HCT116 (cell line): ENCODE measurements at regions not wholly inside any gene's neighbourhood (a gene's known extent, or its start where the extent isn't known, plus 50 kb on each side); places are given as distances from the start of the nearest gene placed in this dataset.

Experiments used
- ATAC-seq: fragments of 200-7000 bp; cut with Tn5 transposase; 2 replicates; pipeline ENCODE4 v1.9.1; 2020; ENCODE audit warnings: mild to moderate bottlenecking, moderate library complexity
- BruUV-seq: library from RNA; stranded (reverse); fragments of 400-500 nt; replicated peaks from 2 replicates; lab custom pipeline; 2021; lab: Mats Ljungman, UMichigan
- CTCF ChIA-PET: fragments of 300-600 bp; sonication (Branson Sonifier 250); formaldehyde crosslinking; loops from one replicate; lab custom pipeline; 2021; ENCODE audit warnings: antibody characterized with exemption; lab: Charles Lee
- POLR2A ChIA-PET: fragments of 300-600, 350-600 bp; sonication (Branson Sonifier 250); formaldehyde crosslinking; loops from one replicate; lab custom pipeline; 2021; ENCODE audit warnings: antibody characterized with exemption; lab: Charles Lee
- RAD21 ChIA-PET, 2 experiments: fragments of 300-600 bp; sonication (Branson Sonifier 250); formaldehyde crosslinking; loops; one replicate each; lab custom pipeline; 2023; ENCODE audit warnings: low total read pairs in 2 of 2; ENCODE audit not compliant: uncharacterized antibody in 2 of 2, unreplicated experiment in 2 of 2, low non-redundant PET in 1 of 2; lab: Charles Lee
- DNase-seq: peaks from one replicate; pipeline ENCODE4 v3.0.0-alpha.2; 2010; ENCODE audit warnings: low read depth, low spot score
- H2AFZ ChIP-seq: fragments of 200-600 bp; shearing (Covaris generic), sonication (generic); 2 replicates; pipeline ENCODE4 v1.6.1; 2017; ENCODE audit warnings: low read depth, mixed run types, mixed read lengths, antibody characterized with exemption, low read length; ENCODE audit not compliant: poor library complexity, severe bottlenecking
- H3K27ac ChIP-seq: 2 replicates; pipeline ENCODE4 v1.5.1; 2012; ENCODE audit warnings: low read depth, low read length
- H3K27me3 ChIP-seq: fragments of 200-600 bp; sonication (generic); 2 replicates; pipeline ENCODE4 v1.6.1; 2016; ENCODE audit warnings: mixed run types, low read length, mixed read lengths; ENCODE audit not compliant: insufficient read depth
- H3K36me3 ChIP-seq, 2 experiments: fragments of 200-500 bp in 1 of 2; fragments of 200-600 bp in 1 of 2; sonication (Bioruptor generic) in 1 of 2; sonication (generic) in 1 of 2; 2 replicates each; pipeline versions ENCODE4 v1.5.1 to v1.6.1; 2014 to 2016; ENCODE audit warnings: low read length in 2 of 2, inconsistent platforms in 1 of 2, mixed read lengths in 1 of 2, mixed run types in 1 of 2; ENCODE audit not compliant: insufficient read depth in 2 of 2, control insufficient read depth in 1 of 2
- H3K4me1 ChIP-seq, 2 experiments: fragments of 200-600 bp in 1 of 2; sonication (generic) in 1 of 2; 2 replicates each; pipeline versions ENCODE4 v1.5.1 to v1.6.1; 2012 to 2017; ENCODE audit warnings: low read length in 2 of 2, inconsistent platforms in 1 of 2, mild to moderate bottlenecking in 1 of 2, mixed read lengths in 1 of 2, mixed run types in 1 of 2, moderate library complexity in 1 of 2; ENCODE audit not compliant: insufficient read depth in 2 of 2, control insufficient read depth in 1 of 2
- H3K4me2 ChIP-seq: fragments of 200-600 bp; sonication (generic); 2 replicates; pipeline ENCODE4 v1.6.1; 2017; ENCODE audit warnings: mixed run types, low read length, mixed read lengths
- H3K4me3 ChIP-seq, 2 experiments: fragments of 200-600 bp in 1 of 2; sonication (generic) in 1 of 2; replicated peaks in 1 of 2; 2 replicates each; pipeline ENCODE4 v1.5.1; 2011 to 2016; ENCODE audit warnings: low read length in 2 of 2, control low read depth in 1 of 2, low read depth in 1 of 2, mild to moderate bottlenecking in 1 of 2, mixed read lengths in 1 of 2, mixed run types in 1 of 2
- H3K79me2 ChIP-seq: fragments of 200-600 bp; sonication (generic); 2 replicates; pipeline ENCODE4 v1.6.1; 2017; ENCODE audit warnings: mild to moderate bottlenecking, mixed run types, low read length, moderate library complexity, mixed read lengths; ENCODE audit not compliant: insufficient read depth
- H3K9ac ChIP-seq: fragments of 200-600 bp; sonication (generic); 2 replicates; pipeline ENCODE4 v1.6.1; 2016; ENCODE audit warnings: low read length, mixed read lengths
- H3K9me2 ChIP-seq: fragments of 200-600 bp; sonication (generic), shearing (Covaris generic); 2 replicates; pipeline ENCODE4 v1.6.1; 2017; ENCODE audit warnings: mixed run types, mild to moderate bottlenecking, moderate library complexity; ENCODE audit not compliant: insufficient read depth
- H3K9me3 ChIP-seq, 2 experiments: fragments of 200-500 bp in 1 of 2; fragments of 200-600 bp in 1 of 2; sonication (Bioruptor generic) in 1 of 2; sonication (generic) in 1 of 2; 2 replicates each; pipeline ENCODE4 v1.6.1; 2014 to 2017; ENCODE audit warnings: low read length in 2 of 2, mixed read lengths in 2 of 2, inconsistent platforms in 1 of 2, low read depth in 1 of 2, mild to moderate bottlenecking in 1 of 2, mixed run types in 1 of 2, moderate library complexity in 1 of 2; ENCODE audit not compliant: control insufficient read depth in 1 of 2, insufficient read depth in 1 of 2
- H4K20me1 ChIP-seq: fragments of 200-600 bp; sonication (generic), shearing (Covaris generic); 2 replicates; pipeline ENCODE4 v1.6.1; 2017; ENCODE audit warnings: mixed run types, mild to moderate bottlenecking, moderate library complexity; ENCODE audit not compliant: insufficient read depth
- EGR1 ChIP-seq: IDR thresholded peaks from 2 replicates; pipeline ENCODE4 v1.6.1; 2012; ENCODE audit warnings: low read depth
- ELF1 ChIP-seq: IDR thresholded peaks from 2 replicates; pipeline ENCODE4 v1.6.1; 2012; ENCODE audit warnings: low read depth, borderline replicate concordance
- EZH2phosphoT487 ChIP-seq: fragments of 200-600 bp; IDR thresholded peaks from 2 replicates; pipeline ENCODE4 v1.6.1; 2018; ENCODE audit warnings: antibody characterized with exemption, borderline replicate concordance
- FOSL1 ChIP-seq: IDR thresholded peaks from 2 replicates; pipeline ENCODE4 v1.6.1; 2012; ENCODE audit warnings: low read depth
- JUND ChIP-seq: IDR thresholded peaks from 2 replicates; pipeline ENCODE4 v1.6.1; 2012
- MAX ChIP-seq: IDR thresholded peaks from 2 replicates; pipeline ENCODE4 v1.6.1; 2012
- POLR2A ChIP-seq: IDR thresholded peaks from 2 replicates; pipeline ENCODE4 v1.7.0; 2011; ENCODE audit warnings: borderline replicate concordance; ENCODE audit not compliant: insufficient read depth, insufficient read length; ENCODE audit errors: extremely low read depth
- POLR2AphosphoS5 ChIP-seq: IDR thresholded peaks from 2 replicates; pipeline ENCODE4 v1.6.1; 2011; ENCODE audit warnings: mild to moderate bottlenecking, low read depth, low read length, moderate library complexity
- RAD21 ChIP-seq: IDR thresholded peaks from 2 replicates; pipeline ENCODE4 v1.6.1; 2012; ENCODE audit warnings: low read depth, mild to moderate bottlenecking
- REST ChIP-seq: IDR thresholded peaks from 2 replicates; pipeline ENCODE4 v1.6.1; 2012; ENCODE audit warnings: low read depth
- SP1 ChIP-seq: IDR thresholded peaks from 2 replicates; pipeline ENCODE4 v1.6.1; 2012; ENCODE audit warnings: low read depth
- TCF7L2 ChIP-seq: IDR thresholded peaks from 2 replicates; pipeline ENCODE4 v1.7.0; 2011; ENCODE audit warnings: borderline replicate concordance, inconsistent platforms; ENCODE audit not compliant: insufficient read depth, insufficient read length; ENCODE audit errors: extremely low read depth
- YY1 ChIP-seq: IDR thresholded peaks from 2 replicates; pipeline ENCODE4 v1.6.1; 2011; ENCODE audit warnings: low read length, low read depth, moderate library complexity, mild to moderate bottlenecking; ENCODE audit not compliant: insufficient replicate concordance; ENCODE audit errors: extremely low read depth
- intact Hi-C: fragments of 100-400 bp; cut with micrococcal nuclease; formaldehyde crosslinking; loops from 2 replicates; pipeline ENCODE4 v1.10.0; 2022

GRCh38 chr6:141174932-141175331 lies 957.8 kb upstream of the GJE1 start:
- no peak overlapping the region for H2AFZ ChIP-seq
- no peaks in the 10 kb centered on the region for H4K20me1 ChIP-seq
- H3K9ac ChIP-seq: no peak overlapping the region
- no peak overlapping the region for H3K27ac ChIP-seq
- no peaks in the 10 kb centered on the region for H3K27me3 ChIP-seq
- ATAC-seq (no peak), DNase-seq (no peak)
- no peak overlapping the region for H3K4me2 ChIP-seq
- no TSS peak for BruUV-seq
- H3K9me3 ChIP-seq: no peaks in the 10 kb centered on the region
- intact Hi-C loops: no loop called here
- H3K4me3 ChIP-seq: no peak overlapping the region
- H3K9me2 ChIP-seq: no peaks in the 10 kb centered on the region
- H3K79me2 ChIP-seq: no peaks in the 10 kb centered on the region
- no peaks in the 10 kb centered on the region for H3K36me3 ChIP-seq
- TF ChIP-seq FOSL1: no peak
- no peak for TF ChIP-seq RAD21
- TF ChIP-seq, all 23 proteins: peak for 0
- H3K4me1 ChIP-seq: no peaks in the 10 kb centered on the region
- POLR2A ChIA-PET: no interaction called here
- CTCF ChIA-PET: no interaction called here
- RAD21 ChIA-PET: no interaction called here

GRCh38 chr6:141173529-141173928 lies 959.2 kb upstream of the GJE1 start:
- no peak overlapping the region for H2AFZ ChIP-seq
- H3K4me3 ChIP-seq: no peak overlapping the region
- H3K9me2 ChIP-seq: no peaks in the 10 kb centered on the region
- H3K9ac ChIP-seq: no peak overlapping the region
- ATAC-seq: no peak
- no peak overlapping the region for H3K27ac ChIP-seq
- CTCF ChIA-PET: no interaction called here
- intact Hi-C loops: no loop called here
- H3K36me3 ChIP-seq: no peaks in the 10 kb centered on the region
- RAD21 ChIA-PET: no interaction called here
- no peak overlapping the region for H3K4me2 ChIP-seq
- TF ChIP-seq TCF7L2 (no peak), POLR2AphosphoS5 (no peak), FOSL1 (no peak), SP1 (no peak), MAX (no peak), POLR2A (no peak), ELF1 (no peak), JUND (no peak), REST (no peak), YY1 (no peak), RAD21 (no peak), EZH2phosphoT487 (no peak), EGR1 (no peak)
- no TSS peak for BruUV-seq
- DNase-seq: no peak
- POLR2A ChIA-PET: no interaction called here
- no peaks in the 10 kb centered on the region for H3K79me2 ChIP-seq
- no peaks in the 10 kb centered on the region for H3K9me3 ChIP-seq
- H3K4me1 ChIP-seq: 0 out of 4 replicates have a peak, but pooled peaks cover 0 to 4% of the 10 kb centered on the region in 2 experiments
- no peaks in the 10 kb centered on the region for H3K27me3 ChIP-seq
- H4K20me1 ChIP-seq: no peaks in the 10 kb centered on the region
